Ishikawa (cell line): ENCODE measurements at regions not wholly inside any gene's neighbourhood (a gene's known extent, or its start where the extent isn't known, plus 50 kb on each side); places are given as distances from the start of the nearest gene placed in this dataset.

Experiments
- CEBPB ChIP-seq: IDR thresholded peaks from 2 replicates; pipeline ENCODE4 v1.6.1; 2012
- EGR1 ChIP-seq: IDR thresholded peaks from 2 replicates; pipeline ENCODE4 v1.6.1; 2012
- EP300 ChIP-seq: IDR thresholded peaks from 2 replicates; pipeline ENCODE4 v1.6.1; 2012; ENCODE audit warnings: borderline replicate concordance
- NFIC ChIP-seq: IDR thresholded peaks from 2 replicates; pipeline ENCODE4 v1.6.1; 2012
- RAD21 ChIP-seq: IDR thresholded peaks from 2 replicates; pipeline ENCODE4 v1.6.1; 2012; ENCODE audit warnings: low read depth
- TAF1 ChIP-seq: IDR thresholded peaks from 2 replicates; pipeline ENCODE4 v1.6.1; 2012; ENCODE audit warnings: low read depth, mild to moderate bottlenecking
- TCF12 ChIP-seq: IDR thresholded peaks from 2 replicates; pipeline ENCODE4 v1.6.1; 2012; ENCODE audit warnings: low read depth
- TEAD4 ChIP-seq: IDR thresholded peaks from 2 replicates; pipeline ENCODE4 v1.6.1; 2012
- YY1 ChIP-seq: IDR thresholded peaks from 2 replicates; pipeline ENCODE4 v1.6.1; 2012; ENCODE audit warnings: low read depth
- TF ChIP-seq, protein P1 (sequence below): IDR thresholded peaks from 2 replicates; pipeline ENCODE4 v1.6.1; 2012
- TF ChIP-seq, protein P2 (sequence below): IDR thresholded peaks from 2 replicates; pipeline ENCODE4 v1.6.1; 2012
- TF ChIP-seq, protein P3 (sequence below): IDR thresholded peaks from 2 replicates; pipeline ENCODE4 v1.6.1; 2012; ENCODE audit warnings: low read depth, mild to moderate bottlenecking

DNA sequence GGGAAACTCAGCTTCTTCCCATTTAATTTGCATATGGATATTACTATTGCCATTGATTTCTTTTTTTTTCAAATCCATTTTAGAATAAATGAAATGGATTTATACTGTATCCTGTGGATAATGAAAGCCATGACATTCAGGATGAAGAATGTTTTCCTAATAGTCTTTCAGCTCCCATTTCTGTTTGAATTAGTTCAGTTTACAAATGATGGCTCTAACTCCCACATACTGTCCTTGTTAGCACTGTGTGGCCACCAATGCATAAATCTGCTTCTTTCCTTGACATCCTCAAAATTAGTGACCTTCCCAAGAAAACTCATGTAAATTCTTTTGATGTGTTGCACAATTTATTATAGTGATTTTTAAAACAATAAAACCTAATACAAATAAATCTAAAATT lies 693.2 kb upstream of the GJE1 start:
- TF ChIP-seq TAF1 (no peak), EGR1 (no peak), TCF12 (no peak), EP300 (no peak), NFIC (no peak), CEBPB (no peak), TEAD4 (no peak), YY1 (no peak), RAD21 (no peak)
- TF ChIP-seq, protein P1, sequence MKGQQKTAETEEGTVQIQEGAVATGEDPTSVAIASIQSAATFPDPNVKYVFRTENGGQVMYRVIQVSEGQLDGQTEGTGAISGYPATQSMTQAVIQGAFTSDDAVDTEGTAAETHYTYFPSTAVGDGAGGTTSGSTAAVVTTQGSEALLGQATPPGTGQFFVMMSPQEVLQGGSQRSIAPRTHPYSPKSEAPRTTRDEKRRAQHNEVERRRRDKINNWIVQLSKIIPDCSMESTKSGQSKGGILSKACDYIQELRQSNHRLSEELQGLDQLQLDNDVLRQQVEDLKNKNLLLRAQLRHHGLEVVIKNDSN: no peak
- TF ChIP-seq, protein P2, sequence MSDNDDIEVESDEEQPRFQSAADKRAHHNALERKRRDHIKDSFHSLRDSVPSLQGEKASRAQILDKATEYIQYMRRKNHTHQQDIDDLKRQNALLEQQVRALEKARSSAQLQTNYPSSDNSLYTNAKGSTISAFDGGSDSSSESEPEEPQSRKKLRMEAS: no peak
- TF ChIP-seq, protein P3, sequence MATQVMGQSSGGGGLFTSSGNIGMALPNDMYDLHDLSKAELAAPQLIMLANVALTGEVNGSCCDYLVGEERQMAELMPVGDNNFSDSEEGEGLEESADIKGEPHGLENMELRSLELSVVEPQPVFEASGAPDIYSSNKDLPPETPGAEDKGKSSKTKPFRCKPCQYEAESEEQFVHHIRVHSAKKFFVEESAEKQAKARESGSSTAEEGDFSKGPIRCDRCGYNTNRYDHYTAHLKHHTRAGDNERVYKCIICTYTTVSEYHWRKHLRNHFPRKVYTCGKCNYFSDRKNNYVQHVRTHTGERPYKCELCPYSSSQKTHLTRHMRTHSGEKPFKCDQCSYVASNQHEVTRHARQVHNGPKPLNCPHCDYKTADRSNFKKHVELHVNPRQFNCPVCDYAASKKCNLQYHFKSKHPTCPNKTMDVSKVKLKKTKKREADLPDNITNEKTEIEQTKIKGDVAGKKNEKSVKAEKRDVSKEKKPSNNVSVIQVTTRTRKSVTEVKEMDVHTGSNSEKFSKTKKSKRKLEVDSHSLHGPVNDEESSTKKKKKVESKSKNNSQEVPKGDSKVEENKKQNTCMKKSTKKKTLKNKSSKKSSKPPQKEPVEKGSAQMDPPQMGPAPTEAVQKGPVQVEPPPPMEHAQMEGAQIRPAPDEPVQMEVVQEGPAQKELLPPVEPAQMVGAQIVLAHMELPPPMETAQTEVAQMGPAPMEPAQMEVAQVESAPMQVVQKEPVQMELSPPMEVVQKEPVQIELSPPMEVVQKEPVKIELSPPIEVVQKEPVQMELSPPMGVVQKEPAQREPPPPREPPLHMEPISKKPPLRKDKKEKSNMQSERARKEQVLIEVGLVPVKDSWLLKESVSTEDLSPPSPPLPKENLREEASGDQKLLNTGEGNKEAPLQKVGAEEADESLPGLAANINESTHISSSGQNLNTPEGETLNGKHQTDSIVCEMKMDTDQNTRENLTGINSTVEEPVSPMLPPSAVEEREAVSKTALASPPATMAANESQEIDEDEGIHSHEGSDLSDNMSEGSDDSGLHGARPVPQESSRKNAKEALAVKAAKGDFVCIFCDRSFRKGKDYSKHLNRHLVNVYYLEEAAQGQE: no peak
